Esophagus squamous epithelium (tissue), 5 donors: ENCODE measurements at regions not wholly inside any gene's neighbourhood (a gene's known extent, or its start where the extent isn't known, plus 50 kb on each side); places are given as distances from the start of the nearest gene placed in this dataset.

Experiments used
- DNase-seq: peaks from one replicate; lab custom pipeline; 2025; lab: John Stamatoyannopoulos, UW
- H3K27ac ChIP-seq, 4 donors: fragments of 200-600 bp; sonication (generic); one replicate each; pipeline ENCODE4 v1.5.1; 2016 to 2019; ENCODE audit warnings: mild to moderate bottlenecking in 1 of 4
- H3K27me3 ChIP-seq, 4 donors: fragments of 200-600 bp; sonication (generic); 1 replicate in 3 of 4; 2 replicates in 1 of 4; pipeline versions ENCODE4 v1.5.1 to v1.6.0; 2017 to 2021; ENCODE audit warnings: antibody characterized with exemption in 1 of 4
- H3K36me3 ChIP-seq, 3 donors: fragments of 200-600 bp; sonication (generic); one replicate each; pipeline ENCODE4 v1.5.1; 2016 to 2019
- H3K4me1 ChIP-seq, 3 donors: fragments of 200-600 bp; sonication (generic); one replicate each; pipeline ENCODE4 v1.5.1; 2017 to 2019
- H3K4me3 ChIP-seq, 4 donors: fragments of 200-600 bp; sonication (generic); 1 replicate in 3 of 4; 2 replicates in 1 of 4; pipeline ENCODE4 v1.5.1; 2016 to 2019; ENCODE audit warnings: mild to moderate bottlenecking in 2 of 4, moderate library complexity in 1 of 4
- H3K9me3 ChIP-seq, 3 donors: fragments of 200-600 bp; sonication (generic); one replicate each; pipeline ENCODE4 v1.5.1; 2016 to 2019
- CTCF ChIP-seq, 6 experiments: fragments of 450-650 bp in 4 of 6; fragments of 200-600 bp in 2 of 6; sonication (generic) in 2 of 6; IDR thresholded peaks; one replicate each; pipeline ENCODE4 v1.5.1; 2016 to 2019; ENCODE audit warnings: antibody characterized with exemption in 6 of 6, mild to moderate bottlenecking in 4 of 6, moderate library complexity in 4 of 6
- POLR2A ChIP-seq, 4 donors: fragments of 450-650 bp; IDR thresholded peaks; one replicate each; pipeline ENCODE4 v1.6.1; 2017; ENCODE audit warnings: antibody characterized with exemption in 4 of 4, mild to moderate bottlenecking in 4 of 4, moderate library complexity in 3 of 4
- WGBS, 2 donors: methylation state at CpG; one replicate each; pipeline ENCODE4 v1.1.5; 2018; 5-methylcytosine and 5-hydroxymethylcytosine counted together
- intact Hi-C: fragments of 100-400 bp; cut with DNase I; formaldehyde crosslinking; loops from one replicate; pipeline ENCODE4 v1.15.0; 2022
- donor health status: DM: yes; HTN: yes; CAD: no.

- DNase-seq, result no peak
- intact Hi-C loops, result no loop called here
- Histone ChIP-seq H3K27me3 (no peaks in the 10 kb centered on the region), H3K4me1 (no peaks in the 10 kb centered on the region), H3K36me3 (no peaks in the 10 kb centered on the region), H3K4me3 (no peak overlapping the region), H3K9me3 (no peaks in the 10 kb centered on the region), H3K27ac (no peak overlapping the region)
- TF ChIP-seq CTCF (IDR thresholded peaks at IDR 0.05) (no peak), POLR2A (IDR thresholded peaks at IDR 0.05) (no peak)
- WGBS, 2 donors, result 83 to 90% methylated on average over 4 of the region's 4 CpGs
Measured at GRCh38 chr7:114853189-114853588, 68.7 kb upstream of the MDFIC start.

- H3K27me3 ChIP-seq, result no peaks in the 10 kb centered on the region
- H3K4me1 ChIP-seq, result no peaks in the 10 kb centered on the region
- H3K27ac ChIP-seq, result no peak overlapping the region
- 75 to 83% methylated on average over 2 of the region's 2 CpGs for WGBS, 2 donors
- no peaks in the 10 kb centered on the region for H3K36me3 ChIP-seq
- DNase-seq, result no peak
- intact Hi-C loops, result no loop called here
- TF ChIP-seq CTCF (IDR thresholded peaks at IDR 0.05), result no peak
- no peak for TF ChIP-seq POLR2A (IDR thresholded peaks at IDR 0.05)
- no peak overlapping the region for H3K4me3 ChIP-seq
- H3K9me3 ChIP-seq, result no peaks in the 10 kb centered on the region
Measured at GRCh38 chr7:114854369-114854768, 67.5 kb upstream of the MDFIC start.

- Histone ChIP-seq H3K4me3 (no peak overlapping the region), H3K9me3 (no peaks in the 10 kb centered on the region), H3K27ac (no peak overlapping the region), H3K36me3 (no peaks in the 10 kb centered on the region), H3K4me1 (no peaks in the 10 kb centered on the region), H3K27me3 (no peaks in the 10 kb centered on the region)
- no peak for DNase-seq
- WGBS, 2 donors, result 61 to 63% methylated on average over 3 of the region's 3 CpGs
- intact Hi-C loops, result no loop called here
- TF ChIP-seq POLR2A (IDR thresholded peaks at IDR 0.05) (no peak), CTCF (IDR thresholded peaks at IDR 0.05) (no peak)
Measured at GRCh38 chr7:114856625-114857024, 65.3 kb upstream of the MDFIC start.

GRCh38 chr7:114857605-114858004 is 64.3 kb upstream of the MDFIC start:
- DNase-seq, result no peak

GRCh38 chr7:114859477-114859876 is 62.4 kb upstream of the MDFIC start:
- Histone ChIP-seq H3K36me3 (no peaks in the 10 kb centered on the region), H3K4me1 (no peaks in the 10 kb centered on the region), H3K9me3 (no peaks in the 10 kb centered on the region), H3K4me3 (no peak overlapping the region), H3K27me3 (no peaks in the 10 kb centered on the region), H3K27ac (no peak overlapping the region)
- WGBS, 2 donors, result 100% methylated on average over 1 of the region's 1 CpG
- no peak for DNase-seq
- TF ChIP-seq CTCF (IDR thresholded peaks at IDR 0.05), result no peak
- no peak for TF ChIP-seq POLR2A (IDR thresholded peaks at IDR 0.05)
- intact Hi-C loops, result no loop called here

More at GRCh38 chr7:114857605-114858004, 64.3 kb upstream of the MDFIC start:
- Histone ChIP-seq H3K4me1 (no peaks in the 10 kb centered on the region), H3K36me3 (no peaks in the 10 kb centered on the region), H3K4me3 (no peak overlapping the region), H3K27me3 (no peaks in the 10 kb centered on the region), H3K9me3 (no peaks in the 10 kb centered on the region), H3K27ac (no peak overlapping the region)
- intact Hi-C loops, result no loop called here
- TF ChIP-seq POLR2A (IDR thresholded peaks at IDR 0.05) (no peak), CTCF (IDR thresholded peaks at IDR 0.05) (no peak)
- WGBS, 2 donors, result 46 to 81% methylated on average over 1 of the region's 1 CpG
